ENCODE measurements at regions not wholly inside any gene's neighbourhood (a gene's known extent, or its start where the extent isn't known, plus 50 kb on each side); places are given as distances from the start of the nearest gene placed in this dataset.

DNA sequence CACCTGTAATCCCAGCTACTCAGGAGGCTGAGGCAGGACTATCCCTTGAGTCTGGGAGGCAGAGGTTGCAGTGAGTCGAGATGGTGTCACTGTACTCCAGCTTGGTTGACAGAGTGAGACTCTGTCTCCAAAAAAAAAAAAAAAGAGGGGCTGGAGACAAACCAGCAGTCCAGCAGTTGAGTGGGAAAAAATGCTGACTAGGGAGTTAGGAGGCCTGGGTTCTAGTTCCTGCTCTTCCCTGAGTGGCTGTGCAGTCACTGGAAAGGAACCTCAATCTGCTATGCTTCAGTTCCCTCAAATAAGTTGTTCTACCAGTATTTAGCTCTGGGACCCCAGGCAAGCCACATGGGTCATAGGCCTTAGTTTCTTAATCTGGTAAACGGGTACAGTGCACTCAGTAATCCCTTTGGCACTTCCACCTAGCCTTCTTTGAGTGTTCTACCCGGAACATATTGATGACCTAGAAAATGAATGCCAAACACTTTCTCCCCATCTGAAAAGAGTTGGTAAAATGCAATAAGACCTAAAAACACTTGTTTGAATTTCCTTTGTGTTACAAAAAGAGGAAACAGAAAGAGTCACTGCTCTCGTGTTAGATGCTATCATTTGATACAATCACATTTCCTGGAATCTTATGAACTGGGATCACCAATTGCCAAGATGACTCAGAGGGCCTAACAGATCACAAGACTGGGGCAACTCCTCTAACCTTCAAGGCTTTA is 99.3 kb upstream of the EGFL6 start:
- Histone ChIP-seq H3K36me3 (ENCODE audit: control insufficient read depth in 2 of 4, insufficient read depth in 4 of 4, low read length in 3 of 4) (no peaks in the 10 kb centered on the region), H3K27me3 (replicated peaks in 1 of 4; ENCODE audit: control insufficient read depth in 3 of 4, extremely low read depth in 1 of 4, insufficient read depth in 3 of 4, low read length in 3 of 4) (no peaks in the 10 kb centered on the region), H3K23me2 (ENCODE audit: low read depth, low read length) (no peaks in the 10 kb centered on the region), H3K4me2 (ENCODE audit: insufficient read depth in 1 of 2, low read depth in 2 of 2, low read length in 2 of 2) (no peak overlapping the region), H2BK5ac (ENCODE audit: low read depth, low read length) (no peak overlapping the region), H3K27ac (ENCODE audit: low read depth, low read length) (no peak overlapping the region), H3K18ac (ENCODE audit: extremely low read depth, low read length) (no peak overlapping the region), H3K4me3 (ENCODE audit: extremely low read depth in 1 of 4, insufficient read depth in 2 of 4, low read depth in 3 of 4, low read length in 4 of 4) (no peak overlapping the region), H4K91ac (replicated peaks; ENCODE audit: insufficient read length, low read length) (no peak overlapping the region), H3K56ac (replicated peaks; ENCODE audit: insufficient read length, low read depth, low read length) (no peak overlapping the region), H3K4ac (replicated peaks; ENCODE audit: insufficient read length, low read depth, low read length) (no peak overlapping the region), H3K9ac (replicated peaks in 1 of 4; ENCODE audit: extremely low read depth in 1 of 4, low read depth in 3 of 4, low read length in 3 of 4) (no peak overlapping the region), H3K23ac (ENCODE audit: insufficient read length) (no peak overlapping the region), H4K20me1 (replicated peaks in 1 of 2; ENCODE audit: control insufficient read depth in 1 of 2, insufficient read depth in 2 of 2, low read length in 2 of 2) (no peaks in the 10 kb centered on the region), H3K9me3 (ENCODE audit: insufficient read depth in 2 of 2, low read depth in 1 of 2, low read length in 1 of 2) (no peaks in the 10 kb centered on the region), H3K79me2 (ENCODE audit: control insufficient read depth in 1 of 2, insufficient read depth in 2 of 2, low read length in 2 of 2) (no peaks in the 10 kb centered on the region), H2BK12ac (ENCODE audit: low read depth, low read length) (no peak overlapping the region), H2AK5ac (ENCODE audit: low read depth, low read length) (no peak overlapping the region), H2BK20ac (ENCODE audit: low read length) (no peak overlapping the region), H4K5ac (ENCODE audit: insufficient read length, low read depth, low read length) (no peak overlapping the region), H3K79me1 (ENCODE audit: low read depth, low read length) (no peaks in the 10 kb centered on the region), H3K14ac (ENCODE audit: insufficient read length) (no peak overlapping the region), H3K4me1 (replicated peaks in 1 of 4; ENCODE audit: control insufficient read depth in 3 of 4, insufficient read depth in 4 of 4, low read length in 3 of 4) (no peaks in the 10 kb centered on the region), H4K8ac (ENCODE audit: extremely low read depth, insufficient read depth, low read length) (no peak overlapping the region), H2BK15ac (ENCODE audit: low read length) (no peak overlapping the region), H2AFZ (ENCODE audit: low read length) (no peak overlapping the region), H2BK120ac (replicated peaks; ENCODE audit: low read depth, low read length) (no peak overlapping the region)
- POLR2A ChIA-PET (ENCODE audit: partially characterized antibody) = no interaction called here
- CTCF ChIA-PET (ENCODE audit: partially characterized antibody) = interaction anchor here (0.6 kb wide), 1 partner anchor 296 kb away, joined by 3 read pairs; no protein-coding TSS in a partner anchor
- FAIRE-seq (no peak), DNase-seq (ENCODE audit: low read depth in 1 of 2, low spot score in 2 of 2) (no peak)
- WGBS, 2 experiments (ENCODE audit: extremely low coverage in 1 of 2, insufficient coverage in 1 of 2, insufficient read length in 1 of 2, insufficient replicate concordance in 2 of 2, low coverage in 1 of 2, low lambda C conversion rate in 2 of 2, missing lambda C conversion rate in 1 of 2) = 95% methylated on average over 2 of the region's 4 CpGs; no CpG with 5 or more reads in 1 of the 2 experiments
- TF ChIP-seq SP4 (IDR thresholded peaks at IDR 0.05; ENCODE audit: low read length) (no peak), RFX5 (IDR thresholded peaks at IDR 0.05; ENCODE audit: borderline replicate concordance, low read depth, low read length) (no peak), EZH2 (IDR thresholded peaks at IDR 0.05; ENCODE audit: low read depth, low read length, severe bottlenecking) (no peak), RAD21 (IDR thresholded peaks at IDR 0.05 in 1 of 2, conservative IDR thresholded peaks at IDR 0.05 in 1 of 2; ENCODE audit: low read depth in 2 of 2, low read length in 2 of 2) (no peak), JUND (IDR thresholded peaks at IDR 0.05; ENCODE audit: low read length) (no peak), BRCA1 (IDR thresholded peaks at IDR 0.05; ENCODE audit: low read depth, low read length) (no peak), TAF1 (IDR thresholded peaks at IDR 0.05; ENCODE audit: low read depth, low read length) (no peak), FOSL1 (IDR thresholded peaks at IDR 0.05; ENCODE audit: insufficient read depth, low read depth, low read length) (no peak), EGR1 (IDR thresholded peaks at IDR 0.05; ENCODE audit: borderline replicate concordance, low read depth, low read length) (no peak), EP300 (IDR thresholded peaks at IDR 0.05; ENCODE audit: borderline replicate concordance in 1 of 2, low read depth in 2 of 2, low read length in 2 of 2) (no peak), CREB1 (IDR thresholded peaks at IDR 0.05) (no peak), NANOG (IDR thresholded peaks at IDR 0.05; ENCODE audit: insufficient read depth, low read depth, low read length, poor library complexity, severe bottlenecking) (no peak)
- TF ChIP-seq, protein P1, sequence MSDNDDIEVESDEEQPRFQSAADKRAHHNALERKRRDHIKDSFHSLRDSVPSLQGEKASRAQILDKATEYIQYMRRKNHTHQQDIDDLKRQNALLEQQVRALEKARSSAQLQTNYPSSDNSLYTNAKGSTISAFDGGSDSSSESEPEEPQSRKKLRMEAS (IDR thresholded peaks at IDR 0.05) = no peak

Data from H1 (cell line).